ENCODE measurements at regions not wholly inside any gene's neighbourhood (a gene's known extent, or its start where the extent isn't known, plus 50 kb on each side); places are given as distances from the start of the nearest gene placed in this dataset.

- TF ChIP-seq CTCF (conservative IDR thresholded peaks at IDR 0.05; ENCODE audit: low read depth, low read length): no peak
- no peak for TF ChIP-seq EZH2 (IDR thresholded peaks at IDR 0.05; ENCODE audit: low read length, unreplicated experiment)
Measured at GRCh38 chr4:14070289-14070880, 442.9 kb upstream of the BOD1L1 start.
